ENCODE measurements at regions not wholly inside any gene's neighbourhood (a gene's known extent, or its start where the extent isn't known, plus 50 kb on each side); places are given as distances from the start of the nearest gene placed in this dataset.

DNA sequence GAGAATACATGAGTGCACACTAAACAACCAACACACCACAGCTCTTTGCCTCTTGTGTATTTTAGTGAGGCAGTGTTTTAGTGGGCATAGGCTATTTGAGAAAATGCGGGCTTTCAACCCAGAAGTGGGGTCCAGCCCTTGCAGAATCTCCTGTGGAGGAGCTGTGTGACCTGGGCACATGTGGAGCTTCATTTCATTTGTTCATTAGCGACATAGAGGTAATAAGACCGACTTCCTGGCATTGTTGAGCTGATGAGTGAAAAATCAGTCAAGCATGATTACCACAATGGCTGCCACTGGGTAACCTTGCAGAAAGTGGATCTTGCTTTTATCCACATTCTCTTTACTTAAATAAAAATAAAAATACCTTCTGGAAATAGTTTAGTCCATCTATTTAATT lies 923.5 kb downstream of the BCL11B start:
- H3K4me3 ChIP-seq (ENCODE audit: low read depth, low read length) = no peak overlapping the region
- no peak for TF ChIP-seq CTCF (IDR thresholded peaks at IDR 0.05; ENCODE audit: control insufficient read depth, extremely low read depth, insufficient read depth)
- no peak for DNase-seq (ENCODE audit: low read depth)

GRCh38 chr14:98350213-98350612 lies 921.8 kb downstream of the BCL11B start:
- no peak for TF ChIP-seq CTCF (IDR thresholded peaks at IDR 0.05; ENCODE audit: control insufficient read depth, extremely low read depth, insufficient read depth)
- no peak overlapping the region for H3K4me3 ChIP-seq (ENCODE audit: low read depth, low read length)
- no peak for DNase-seq (ENCODE audit: low read depth)

DNA sequence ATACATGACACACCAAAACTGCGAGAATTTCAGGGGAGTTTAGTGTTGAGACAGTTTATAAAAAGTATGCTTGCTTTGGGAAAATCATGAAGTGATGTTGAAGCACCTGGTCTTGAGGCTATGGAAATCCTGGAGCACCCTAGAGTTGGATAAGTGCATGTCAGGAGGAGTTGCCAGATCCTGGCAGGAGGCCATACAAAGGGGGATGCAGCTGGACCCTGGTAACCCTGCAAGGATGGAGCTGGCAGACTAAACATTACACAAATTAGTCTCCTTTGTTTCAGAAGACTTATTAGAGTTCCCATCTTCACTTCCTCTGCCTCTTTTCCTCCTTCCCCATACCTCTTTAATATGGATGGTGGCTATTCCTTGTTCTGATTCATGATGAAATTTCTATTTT lies 907.0 kb downstream of the BCL11B start:
- H3K4me3 ChIP-seq (ENCODE audit: low read depth, low read length) = no peak overlapping the region
- DNase-seq (ENCODE audit: low read depth) = no peak
- TF ChIP-seq CTCF (IDR thresholded peaks at IDR 0.05; ENCODE audit: control insufficient read depth, extremely low read depth, insufficient read depth) = no peak

DNA sequence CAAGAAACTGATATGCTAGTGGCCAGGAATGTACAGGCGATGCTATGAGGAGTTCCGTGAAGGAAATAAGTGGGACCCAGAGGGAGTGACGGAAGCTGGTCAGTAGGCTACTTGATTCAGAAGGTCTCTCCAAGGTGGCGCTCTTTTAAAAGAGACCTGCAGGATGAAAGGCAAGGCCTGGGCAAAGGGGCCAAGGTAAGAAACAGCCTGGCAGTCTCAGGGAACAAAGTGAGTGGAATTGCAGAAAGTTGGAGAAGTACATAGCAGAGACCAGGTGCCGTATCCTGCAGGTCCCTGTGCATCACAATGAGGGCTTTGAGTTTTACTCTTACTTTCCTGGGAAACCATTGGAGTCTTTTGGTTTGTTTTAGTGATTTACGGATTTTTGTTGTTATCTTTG lies 905.6 kb downstream of the BCL11B start:
- no peak for DNase-seq (ENCODE audit: low read depth)
- H3K4me3 ChIP-seq (ENCODE audit: low read depth, low read length) = no peak overlapping the region
- TF ChIP-seq CTCF (IDR thresholded peaks at IDR 0.05; ENCODE audit: control insufficient read depth, extremely low read depth, insufficient read depth) = no peak

- no peak overlapping the region for H3K4me3 ChIP-seq (ENCODE audit: low read depth, low read length)
- DNase-seq (ENCODE audit: low read depth) = no peak
- TF ChIP-seq CTCF (IDR thresholded peaks at IDR 0.05; ENCODE audit: control insufficient read depth, extremely low read depth, insufficient read depth) = no peak
Measured at GRCh38 chr14:98368221-98368620, 903.8 kb downstream of the BCL11B start.

GRCh38 chr14:98368916-98369315 lies 903.1 kb downstream of the BCL11B start:
- H3K4me3 ChIP-seq (ENCODE audit: low read depth, low read length) = no peak overlapping the region
- TF ChIP-seq CTCF (IDR thresholded peaks at IDR 0.05; ENCODE audit: control insufficient read depth, extremely low read depth, insufficient read depth) = no peak
- no peak for DNase-seq (ENCODE audit: low read depth)

GRCh38 chr14:98369344-98369743 lies 902.7 kb downstream of the BCL11B start:
- DNase-seq (ENCODE audit: low read depth) = no peak
- no peak for TF ChIP-seq CTCF (IDR thresholded peaks at IDR 0.05; ENCODE audit: control insufficient read depth, extremely low read depth, insufficient read depth)
- H3K4me3 ChIP-seq (ENCODE audit: low read depth, low read length) = no peak overlapping the region

All from LNCaP clone FGC (cell line).